PFSK-1 (cell line): ENCODE measurements at regions not wholly inside any gene's neighbourhood (a gene's known extent, or its start where the extent isn't known, plus 50 kb on each side); places are given as distances from the start of the nearest gene placed in this dataset.

ENCODE experiments used
- FOXP2 ChIP-seq: optimal IDR thresholded peaks from 2 replicates; pipeline ENCODE3; 2011; ENCODE audit warnings: borderline replicate concordance, control low read depth, inconsistent platforms; ENCODE audit not compliant: insufficient read depth; ENCODE audit errors: extremely low read length, extremely low read depth
- POLR2AphosphoS5 ChIP-seq: IDR thresholded peaks from 2 replicates; pipeline ENCODE4 v1.6.1; 2012; ENCODE audit warnings: low read depth, mild to moderate bottlenecking, control low read depth, low read length, moderate library complexity
- SIN3A ChIP-seq: IDR thresholded peaks from 2 replicates; pipeline ENCODE4 v1.6.1; 2012; ENCODE audit warnings: mild to moderate bottlenecking, low read length, moderate library complexity, borderline replicate concordance; ENCODE audit not compliant: insufficient read depth
- TAF1 ChIP-seq: IDR thresholded peaks from 2 replicates; pipeline ENCODE4 v1.6.1; 2012; ENCODE audit warnings: low read length, control low read depth, borderline replicate concordance; ENCODE audit not compliant: insufficient read depth
- TF ChIP-seq, protein P1 (sequence below), 2 experiments: IDR thresholded peaks; 2 replicates each; pipeline versions ENCODE4 v1.6.1 to v1.8.0; 2011 to 2012; ENCODE audit warnings: low read depth in 2 of 2, low read length in 2 of 2, control low read depth in 1 of 2, inconsistent platforms in 1 of 2, mild to moderate bottlenecking in 1 of 2, moderate library complexity in 1 of 2; ENCODE audit not compliant: insufficient read depth in 1 of 2

DNA sequence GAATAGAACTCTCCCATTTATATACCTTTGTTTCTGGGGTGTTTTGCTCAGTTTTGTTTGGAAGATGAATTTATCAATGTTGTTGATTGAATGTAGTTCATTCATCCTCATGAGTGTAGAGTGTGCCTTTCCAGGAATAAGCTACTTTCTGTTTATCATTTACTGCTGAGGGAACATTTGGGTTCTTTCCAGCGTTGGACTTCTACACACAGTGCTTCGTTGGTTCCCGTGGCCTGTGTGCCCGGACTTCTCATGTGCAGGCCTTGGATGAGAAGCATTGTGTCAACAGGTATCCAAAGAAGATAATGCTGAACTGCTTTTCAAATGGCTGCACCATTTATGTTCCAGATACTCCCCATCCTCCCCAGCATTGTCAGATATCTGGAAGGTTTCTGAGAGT lies 107.6 kb upstream of the TNS3 start:
- TF ChIP-seq FOXP2, result no peak
- TF ChIP-seq POLR2AphosphoS5, result no peak
- TF ChIP-seq SIN3A, result no peak
- TF ChIP-seq, protein P1, sequence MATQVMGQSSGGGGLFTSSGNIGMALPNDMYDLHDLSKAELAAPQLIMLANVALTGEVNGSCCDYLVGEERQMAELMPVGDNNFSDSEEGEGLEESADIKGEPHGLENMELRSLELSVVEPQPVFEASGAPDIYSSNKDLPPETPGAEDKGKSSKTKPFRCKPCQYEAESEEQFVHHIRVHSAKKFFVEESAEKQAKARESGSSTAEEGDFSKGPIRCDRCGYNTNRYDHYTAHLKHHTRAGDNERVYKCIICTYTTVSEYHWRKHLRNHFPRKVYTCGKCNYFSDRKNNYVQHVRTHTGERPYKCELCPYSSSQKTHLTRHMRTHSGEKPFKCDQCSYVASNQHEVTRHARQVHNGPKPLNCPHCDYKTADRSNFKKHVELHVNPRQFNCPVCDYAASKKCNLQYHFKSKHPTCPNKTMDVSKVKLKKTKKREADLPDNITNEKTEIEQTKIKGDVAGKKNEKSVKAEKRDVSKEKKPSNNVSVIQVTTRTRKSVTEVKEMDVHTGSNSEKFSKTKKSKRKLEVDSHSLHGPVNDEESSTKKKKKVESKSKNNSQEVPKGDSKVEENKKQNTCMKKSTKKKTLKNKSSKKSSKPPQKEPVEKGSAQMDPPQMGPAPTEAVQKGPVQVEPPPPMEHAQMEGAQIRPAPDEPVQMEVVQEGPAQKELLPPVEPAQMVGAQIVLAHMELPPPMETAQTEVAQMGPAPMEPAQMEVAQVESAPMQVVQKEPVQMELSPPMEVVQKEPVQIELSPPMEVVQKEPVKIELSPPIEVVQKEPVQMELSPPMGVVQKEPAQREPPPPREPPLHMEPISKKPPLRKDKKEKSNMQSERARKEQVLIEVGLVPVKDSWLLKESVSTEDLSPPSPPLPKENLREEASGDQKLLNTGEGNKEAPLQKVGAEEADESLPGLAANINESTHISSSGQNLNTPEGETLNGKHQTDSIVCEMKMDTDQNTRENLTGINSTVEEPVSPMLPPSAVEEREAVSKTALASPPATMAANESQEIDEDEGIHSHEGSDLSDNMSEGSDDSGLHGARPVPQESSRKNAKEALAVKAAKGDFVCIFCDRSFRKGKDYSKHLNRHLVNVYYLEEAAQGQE (IDR thresholded peaks at IDR 0.05; ENCODE audit: insufficient read depth in 1 of 2, low read depth in 2 of 2, low read length in 2 of 2), result no peak
- TF ChIP-seq TAF1, result no peak

DNA sequence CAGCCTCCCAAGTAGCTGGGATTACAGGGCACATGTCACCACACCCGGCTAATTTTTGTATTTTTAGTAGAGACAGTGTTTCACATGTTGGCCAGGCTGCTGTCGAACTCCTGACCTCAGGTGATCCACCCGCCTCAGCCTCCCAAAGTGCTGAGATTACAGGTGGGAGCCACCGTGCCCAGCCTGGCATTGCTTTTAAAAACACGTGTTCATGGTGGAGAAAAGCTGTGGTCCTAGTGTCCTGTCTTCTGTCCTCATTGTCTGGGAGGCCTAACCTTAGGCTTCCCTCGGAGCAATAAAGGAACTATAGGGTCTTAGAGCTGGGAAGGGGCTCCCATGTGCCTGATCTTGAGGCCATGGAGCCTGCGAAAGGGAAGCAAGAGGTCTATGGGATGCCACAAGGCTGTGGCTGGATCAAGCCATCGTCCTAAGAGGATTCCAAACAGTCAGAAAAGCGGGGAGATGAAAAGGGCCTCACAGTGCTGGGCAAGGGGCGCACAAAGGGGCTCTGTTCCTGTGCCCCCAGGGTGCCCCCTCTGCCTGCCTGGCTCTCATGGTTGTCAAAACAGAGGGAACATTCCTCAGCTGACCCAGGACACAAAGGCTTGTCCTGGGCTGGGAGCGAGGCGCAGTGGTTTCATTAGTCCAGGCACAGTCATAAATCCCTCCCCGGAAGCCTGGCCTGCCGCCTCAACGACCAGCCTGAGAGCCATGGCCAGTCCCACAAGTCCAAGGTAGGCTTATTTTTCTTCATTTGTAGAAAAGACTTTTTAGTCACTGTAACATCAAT lies 106.6 kb upstream of the TNS3 start:
- TF ChIP-seq, protein P1 (IDR thresholded peaks at IDR 0.05; ENCODE audit: insufficient read depth in 1 of 2, low read depth in 2 of 2, low read length in 2 of 2), result no peak

DNA sequence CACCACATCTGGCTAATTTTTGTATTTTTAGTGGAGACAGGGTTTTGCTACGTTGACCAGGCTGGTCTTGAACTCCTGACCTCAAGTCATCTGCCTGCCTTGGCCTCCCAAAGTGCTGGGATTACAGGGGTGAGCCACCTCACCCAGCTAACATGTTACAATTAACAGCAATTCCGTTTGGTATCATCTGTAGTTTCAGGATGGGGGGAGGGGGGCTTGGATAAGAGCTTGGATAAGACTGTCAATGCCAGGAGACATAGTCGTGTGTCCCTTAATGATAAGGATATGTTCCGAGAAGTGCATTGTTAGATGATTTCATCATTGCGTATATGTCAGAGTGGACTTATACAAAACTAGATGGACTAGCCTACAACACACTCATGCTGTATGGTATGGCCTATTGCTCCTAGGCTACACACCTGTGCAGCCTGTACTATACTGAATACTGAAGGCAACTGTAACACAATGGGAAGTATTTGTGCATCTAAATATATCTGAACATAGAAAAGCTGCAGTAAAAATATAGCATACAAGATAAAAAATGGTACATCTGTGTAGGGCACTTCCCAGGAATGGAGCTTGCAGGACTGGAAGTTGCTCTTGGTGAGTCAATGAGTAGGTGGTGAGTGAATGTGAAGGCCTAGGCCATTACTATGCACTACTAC lies 103.9 kb upstream of the TNS3 start:
- no peak for TF ChIP-seq FOXP2
- TF ChIP-seq POLR2AphosphoS5, result no peak
- no peak for TF ChIP-seq TAF1
- TF ChIP-seq SIN3A, result no peak
- TF ChIP-seq, protein P1 (IDR thresholded peaks at IDR 0.05; ENCODE audit: insufficient read depth in 1 of 2, low read depth in 2 of 2, low read length in 2 of 2), result no peak

DNA sequence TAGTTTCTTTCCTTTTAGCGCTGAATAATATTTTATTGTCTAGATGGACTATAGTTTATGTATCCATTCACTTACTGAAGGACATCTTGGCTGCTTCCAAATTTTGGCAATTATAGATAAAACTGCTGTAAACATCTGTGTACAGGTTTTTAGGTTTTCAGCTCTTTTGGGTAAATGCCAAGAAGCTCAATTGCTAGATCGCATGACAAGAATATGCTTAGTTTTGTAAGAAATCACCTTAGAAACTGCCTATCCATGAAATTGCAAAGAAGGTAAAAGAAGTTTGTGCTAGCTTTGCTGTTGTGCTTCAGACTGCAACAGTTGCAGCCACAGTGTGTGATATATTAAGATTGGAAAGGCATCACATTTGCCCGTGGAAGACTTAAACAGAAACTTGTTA lies 103.2 kb upstream of the TNS3 start:
- TF ChIP-seq, protein P1 (IDR thresholded peaks at IDR 0.05; ENCODE audit: insufficient read depth in 1 of 2, low read depth in 2 of 2, low read length in 2 of 2), result no peak
- no peak for TF ChIP-seq POLR2AphosphoS5
- TF ChIP-seq SIN3A, result no peak
- TF ChIP-seq FOXP2, result no peak
- TF ChIP-seq TAF1, result no peak

DNA sequence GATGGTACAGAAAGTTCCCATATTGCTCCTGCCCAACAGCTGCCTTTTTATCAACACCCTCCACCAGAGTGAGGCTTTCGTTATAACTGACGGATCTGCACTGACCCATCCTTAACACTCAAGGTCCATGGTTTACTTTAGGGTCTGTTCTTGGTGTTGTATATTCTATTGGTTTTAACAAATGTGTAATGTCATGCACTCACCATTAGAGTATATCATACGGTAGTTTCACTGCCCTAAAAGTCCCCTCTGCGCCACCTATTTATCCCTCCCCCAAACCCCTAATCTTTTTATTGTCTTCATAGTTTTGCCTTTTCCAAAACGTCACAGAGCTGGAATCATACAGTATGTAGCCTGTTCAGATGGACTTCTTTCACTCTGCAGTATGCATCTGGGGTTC lies 102.8 kb upstream of the TNS3 start:
- TF ChIP-seq, protein P1 (IDR thresholded peaks at IDR 0.05; ENCODE audit: insufficient read depth in 1 of 2, low read depth in 2 of 2, low read length in 2 of 2), result no peak
- no peak for TF ChIP-seq TAF1
- TF ChIP-seq SIN3A, result no peak
- no peak for TF ChIP-seq FOXP2
- TF ChIP-seq POLR2AphosphoS5, result no peak
